ENCODE measurements at regions not wholly inside any gene's neighbourhood (a gene's known extent, or its start where the extent isn't known, plus 50 kb on each side); places are given as distances from the start of the nearest gene placed in this dataset.
A peak's percentile ranks its signal among the peaks of the same experiment; 100 is the strongest.

DNA sequence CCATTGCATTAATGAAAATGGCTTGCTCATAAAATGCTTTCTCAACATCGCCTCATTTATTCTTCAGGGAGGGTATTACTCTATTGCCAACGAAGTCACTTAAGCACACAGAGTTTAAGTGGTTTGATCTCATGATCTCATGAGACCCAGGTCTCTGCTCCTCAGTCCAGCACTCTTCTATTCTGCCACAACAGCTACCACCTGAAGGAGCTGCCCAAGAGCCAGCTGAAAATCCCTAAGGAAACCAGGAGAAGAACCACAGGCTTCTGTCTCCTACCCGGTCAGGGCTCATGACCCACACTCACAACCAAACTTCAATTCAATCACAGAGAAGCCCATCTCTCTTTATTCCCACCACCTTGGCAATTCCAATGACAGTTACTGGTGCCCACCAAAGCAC is 85.5 kb upstream of the GPM6B start:
- no peak for DNase-seq

DNA sequence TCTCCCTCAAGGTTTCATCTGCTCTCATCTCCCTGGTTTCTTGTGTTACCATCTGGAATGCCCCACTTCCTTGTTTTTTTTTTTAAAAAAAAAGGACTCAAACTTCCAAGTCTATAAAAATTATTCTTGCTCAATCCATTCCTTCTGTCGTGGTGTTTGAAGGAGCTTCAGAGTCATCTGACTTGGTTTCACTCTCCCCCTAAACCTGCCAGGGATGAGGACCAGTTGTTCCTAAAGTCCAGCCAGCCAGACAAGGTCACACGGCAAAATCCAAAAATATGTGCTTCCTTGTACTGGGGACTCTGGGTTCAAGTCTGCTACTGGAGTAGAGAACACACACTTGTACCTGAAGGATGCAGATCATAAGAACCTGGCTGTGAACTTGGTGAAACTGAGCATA is 84.5 kb upstream of the GPM6B start:
- DNase-seq, result no peak

GRCh38 chrX:13900351-13900750 is 83.5 kb upstream of the GPM6B start:
- DNase-seq, result no peak

DNA sequence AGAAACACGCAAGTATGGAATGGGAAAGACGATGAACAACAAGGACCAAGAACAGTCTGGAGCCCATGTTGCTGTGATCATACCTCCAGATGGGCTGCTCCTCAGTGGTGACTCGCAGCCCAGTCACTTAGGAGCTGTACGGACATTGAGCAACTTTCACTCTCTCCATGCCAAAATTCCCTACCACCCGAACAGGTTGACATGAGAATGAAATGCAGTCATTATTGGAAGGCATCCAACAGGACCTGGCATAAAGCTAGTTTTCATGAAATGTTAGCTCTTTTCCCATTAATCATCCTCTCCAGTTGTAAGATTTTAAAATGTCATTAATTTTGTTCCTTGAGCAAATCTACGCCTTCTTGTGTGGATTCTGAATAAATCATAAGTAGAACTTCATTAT is 82.7 kb upstream of the GPM6B start:
- no peak for DNase-seq

GRCh38 chrX:13898603-13899002 is 81.7 kb upstream of the GPM6B start:
- DNase-seq, result no peak

DNA sequence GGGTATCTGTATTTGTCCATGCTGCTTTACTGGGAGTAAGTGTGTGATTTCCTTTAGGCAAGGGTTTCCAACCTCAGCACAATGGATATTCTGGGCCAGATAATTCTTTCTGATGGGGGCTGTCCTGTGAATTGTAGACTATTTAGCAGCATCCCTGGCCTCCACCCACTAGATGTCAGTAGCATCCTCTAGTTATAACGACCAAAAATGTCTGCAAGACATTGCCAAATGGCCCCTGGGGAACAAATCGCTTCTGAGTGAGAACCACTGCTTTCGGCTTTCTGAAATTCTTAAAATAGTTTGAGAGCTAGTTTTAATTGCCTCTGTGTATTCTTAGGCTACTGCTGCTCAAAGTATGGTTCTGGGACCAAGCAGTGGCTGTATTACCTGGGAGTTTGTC is 81.2 kb upstream of the GPM6B start:
- peak; percentile 31 for DNase-seq

- no peak for DNase-seq
These were observed 80.7 kb upstream of the GPM6B start for GRCh38 chrX:13897566-13897965.

DNA sequence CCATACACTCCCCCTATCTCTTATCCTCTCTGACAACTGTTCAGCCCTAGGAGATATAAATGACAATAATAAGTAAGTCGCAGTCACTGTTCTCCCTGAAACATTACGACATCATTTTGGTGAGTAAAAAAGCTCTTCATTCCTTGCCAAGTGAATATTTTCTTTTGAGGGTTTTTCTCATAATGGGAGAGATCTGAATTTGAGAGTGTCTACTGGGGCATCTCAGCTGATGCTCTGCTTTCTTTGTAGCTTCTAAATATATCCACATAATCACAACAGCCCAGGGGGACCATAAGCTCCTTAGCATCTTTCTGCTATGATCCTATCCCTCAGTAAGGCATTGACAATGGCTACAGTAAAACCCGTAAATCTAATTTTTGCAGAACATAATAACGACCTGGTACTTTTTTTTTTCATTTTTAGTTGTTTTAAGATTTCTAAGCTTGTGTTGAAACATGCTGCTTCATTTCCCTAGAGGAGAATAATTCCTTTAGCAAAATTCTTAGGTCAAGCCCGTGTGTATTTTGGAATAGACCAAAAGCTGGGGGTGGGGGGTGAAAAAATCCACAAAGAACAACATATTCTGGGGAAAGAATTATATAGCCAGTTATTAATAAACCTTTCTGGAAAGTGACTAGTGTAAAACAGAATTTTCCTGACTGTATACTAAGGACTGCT is 78.1 kb upstream of the GPM6B start:
- no peak for DNase-seq

GRCh38 chrX:13893826-13894225 is 76.9 kb upstream of the GPM6B start:
- no peak for DNase-seq

- no peak for DNase-seq
These were observed 76.0 kb upstream of the GPM6B start for GRCh38 chrX:13892856-13893255.

DNA sequence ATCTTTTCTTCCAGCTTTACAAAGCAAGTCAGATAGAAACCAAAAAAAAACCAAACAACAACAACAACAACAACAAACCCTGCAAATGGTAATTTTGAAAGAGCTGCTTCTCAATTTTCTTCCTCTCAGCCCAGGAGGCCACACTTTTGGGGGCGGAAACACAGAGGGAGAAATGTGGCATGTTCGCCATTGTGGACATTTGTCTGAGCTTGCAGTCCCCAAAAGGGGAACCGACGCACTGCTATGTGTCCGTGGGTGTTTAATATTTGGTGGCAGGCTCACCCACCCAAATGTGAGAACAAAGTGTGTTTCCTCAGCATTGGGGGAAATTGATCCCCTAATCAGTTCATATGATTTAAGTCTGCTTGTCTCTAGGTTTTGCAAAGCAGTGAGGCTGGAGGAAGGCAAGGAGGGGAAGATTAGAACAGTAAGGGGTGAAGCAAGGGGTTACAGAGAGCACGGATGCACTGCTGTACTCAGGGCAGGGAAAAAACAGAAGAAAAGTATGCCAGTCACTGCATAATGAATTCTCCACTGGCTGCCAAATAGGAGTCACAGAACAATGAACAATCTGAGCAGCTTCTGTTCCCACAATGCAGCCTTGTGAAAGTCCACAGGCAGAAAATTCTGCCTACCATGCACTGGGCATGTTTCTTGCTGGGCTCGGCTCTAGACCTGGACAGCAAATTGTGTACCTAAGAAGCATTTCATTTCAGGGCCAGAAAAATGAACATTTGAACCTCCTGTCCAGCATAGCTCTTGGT is 74.7 kb upstream of the GPM6B start:
- no peak for DNase-seq

DNA sequence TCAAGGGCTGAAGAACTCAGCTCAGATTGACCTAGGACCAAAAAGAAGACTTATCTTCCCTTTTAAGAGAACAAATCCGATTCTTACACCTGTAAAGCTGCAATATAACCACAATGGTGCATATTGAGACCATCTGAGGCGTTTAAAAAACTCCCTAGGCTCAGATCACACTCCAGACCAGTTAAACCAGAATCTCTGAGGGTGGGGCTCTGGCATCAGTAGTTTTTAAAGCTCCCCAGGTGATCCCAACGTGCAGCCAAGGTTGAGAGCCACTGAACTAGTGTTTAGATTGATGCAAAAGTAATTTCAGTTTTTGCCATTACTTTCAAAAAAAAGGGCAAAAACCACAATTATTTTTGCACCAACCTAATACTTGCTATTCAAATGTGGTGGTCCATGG is 73.9 kb upstream of the GPM6B start:
- DNase-seq, result no peak

DNA sequence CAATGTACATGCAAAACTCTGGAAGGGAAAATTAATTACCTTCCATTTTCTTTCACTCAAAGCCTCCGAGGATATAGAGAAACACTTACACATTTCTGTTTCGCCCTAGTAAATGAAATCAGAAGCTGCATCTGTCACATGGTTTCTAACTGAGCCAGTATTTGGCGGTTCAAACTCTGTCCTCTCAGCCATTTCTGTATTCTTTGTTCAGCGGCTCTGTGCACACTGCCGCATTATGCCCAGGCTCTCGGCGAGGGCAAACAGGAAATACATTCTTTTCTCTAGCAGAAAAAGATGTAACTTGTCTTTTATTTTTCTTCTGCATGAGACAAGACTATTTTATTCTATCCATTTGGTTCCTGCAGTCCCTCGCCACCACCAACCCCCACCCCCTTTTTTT is 71.4 kb upstream of the GPM6B start:
- no peak for DNase-seq

GRCh38 chrX:13885591-13885990 is 68.7 kb upstream of the GPM6B start:
- DNase-seq, result no peak

DNA sequence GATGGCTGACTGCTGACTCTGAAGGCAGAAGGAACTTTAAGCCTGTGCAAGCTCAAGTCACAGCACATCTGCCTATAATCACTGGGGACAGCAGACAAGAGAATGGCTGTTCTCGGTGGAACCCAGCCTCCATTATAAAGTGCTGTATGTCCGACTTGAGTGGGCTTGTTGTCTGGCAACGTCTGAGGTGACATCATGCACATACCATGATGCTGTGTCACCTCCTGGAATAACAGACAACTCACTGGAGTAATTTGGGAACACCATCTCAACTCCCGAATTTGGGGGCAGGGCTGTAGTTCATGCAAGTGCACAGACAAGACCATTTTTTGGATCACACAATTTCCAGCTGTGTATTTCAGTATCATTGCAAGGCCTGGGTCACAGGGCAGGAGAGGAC is 59.8 kb upstream of the GPM6B start:
- DNase-seq, result no peak

DNA sequence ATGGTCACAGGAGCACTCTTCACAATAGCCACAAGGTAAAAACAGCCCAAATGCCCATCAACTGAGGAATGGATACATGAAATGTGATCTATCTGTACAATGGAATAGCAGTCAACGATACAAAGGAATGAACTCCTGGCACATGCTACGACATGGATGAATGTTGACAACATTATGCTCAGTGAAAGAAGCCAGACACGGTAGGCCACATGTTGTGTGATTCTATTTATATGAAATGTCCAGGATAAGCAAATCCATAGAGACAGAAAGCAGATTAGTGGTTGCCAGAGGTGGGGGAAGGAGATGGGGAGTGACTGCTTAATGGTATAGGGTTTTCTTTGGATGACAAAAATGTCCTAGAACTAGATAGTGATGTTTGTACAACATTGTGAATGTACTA is 58.7 kb upstream of the GPM6B start:
- no peak for DNase-seq

- DNase-seq, result no peak
These were observed 51.7 kb upstream of the GPM6B start for GRCh38 chrX:13868591-13868990.
